ENCODE measurements at regions not wholly inside any gene's neighbourhood (a gene's known extent, or its start where the extent isn't known, plus 50 kb on each side); places are given as distances from the start of the nearest gene placed in this dataset.

- DNase-seq (ENCODE audit: low spot score): no peak
- Histone ChIP-seq H3K36me3 (ENCODE audit: insufficient read depth, low read length, poor library complexity, severe bottlenecking) (no peaks in the 10 kb centered on the region), H3K27ac (ENCODE audit: low read depth, low read length, poor library complexity, severe bottlenecking) (no peak overlapping the region), H3K9me3 (ENCODE audit: low read depth, low read length, poor library complexity, severe bottlenecking) (no peaks in the 10 kb centered on the region), H3K4me1 (ENCODE audit: insufficient read depth, low read length, poor library complexity, severe bottlenecking) (no peaks in the 10 kb centered on the region), H3K4me3 (ENCODE audit: low read depth, low read length, poor library complexity, severe bottlenecking) (no peak overlapping the region), H3K27me3 (replicated peaks; ENCODE audit: insufficient read depth, low read depth, low read length, poor library complexity) (peaks cover 5% of the 10 kb centered on the region)
- no peak for TF ChIP-seq EZH2 (IDR thresholded peaks at IDR 0.05; ENCODE audit: borderline replicate concordance, low read depth, low read length, poor library complexity, severe bottlenecking)
- no peak for TF ChIP-seq CTCF (conservative IDR thresholded peaks at IDR 0.05; ENCODE audit: low read depth, low read length)
- POLR2A ChIA-PET (ENCODE audit: low non-redundant PET): no interaction called here
- BruUV-seq (replicated peaks): no TSS peak
- CTCF ChIA-PET: no interaction called here
- intact Hi-C loops (cut with micrococcal nuclease; ENCODE audit: unreplicated experiment): no loop called here
Observed at GRCh38 chr10:120282421-120282820, 174.6 kb upstream of the PLPP4 start.

GRCh38 chr10:120282846-120283492 lies 174.1 kb upstream of the PLPP4 start:
- POLR2A ChIA-PET (ENCODE audit: low non-redundant PET): no interaction called here
- Histone ChIP-seq H3K4me1 (ENCODE audit: insufficient read depth, low read length, poor library complexity, severe bottlenecking) (no peaks in the 10 kb centered on the region), H3K27me3 (replicated peaks; ENCODE audit: insufficient read depth, low read depth, low read length, poor library complexity) (peaks cover 8% of the 10 kb centered on the region), H3K27ac (ENCODE audit: low read depth, low read length, poor library complexity, severe bottlenecking) (no peak overlapping the region), H3K4me3 (ENCODE audit: low read depth, low read length, poor library complexity, severe bottlenecking) (no peak overlapping the region), H3K36me3 (ENCODE audit: insufficient read depth, low read length, poor library complexity, severe bottlenecking) (no peaks in the 10 kb centered on the region), H3K9me3 (ENCODE audit: low read depth, low read length, poor library complexity, severe bottlenecking) (no peaks in the 10 kb centered on the region)
- TF ChIP-seq CTCF (conservative IDR thresholded peaks at IDR 0.05; ENCODE audit: low read depth, low read length) (no peak), EZH2 (IDR thresholded peaks at IDR 0.05; ENCODE audit: borderline replicate concordance, low read depth, low read length, poor library complexity, severe bottlenecking) (no peak)
- intact Hi-C loops (cut with micrococcal nuclease; ENCODE audit: unreplicated experiment): no loop called here
- BruUV-seq (replicated peaks): no TSS peak
- CTCF ChIA-PET: no interaction called here
- DNase-seq (ENCODE audit: low spot score): no peak

GRCh38 chr10:120285408-120285807 lies 171.6 kb upstream of the PLPP4 start:
- no TSS peak for BruUV-seq (replicated peaks)
- Histone ChIP-seq H3K36me3 (ENCODE audit: insufficient read depth, low read length, poor library complexity, severe bottlenecking) (no peaks in the 10 kb centered on the region), H3K4me1 (ENCODE audit: insufficient read depth, low read length, poor library complexity, severe bottlenecking) (no peaks in the 10 kb centered on the region), H3K27me3 (replicated peaks; ENCODE audit: insufficient read depth, low read depth, low read length, poor library complexity) (peaks cover 17% of the 10 kb centered on the region), H3K27ac (ENCODE audit: low read depth, low read length, poor library complexity, severe bottlenecking) (no peak overlapping the region), H3K9me3 (ENCODE audit: low read depth, low read length, poor library complexity, severe bottlenecking) (no peaks in the 10 kb centered on the region), H3K4me3 (ENCODE audit: low read depth, low read length, poor library complexity, severe bottlenecking) (no peak overlapping the region)
- POLR2A ChIA-PET (ENCODE audit: low non-redundant PET): no interaction called here
- DNase-seq (ENCODE audit: low spot score): no peak
- CTCF ChIA-PET: no interaction called here
- no peak for TF ChIP-seq EZH2 (IDR thresholded peaks at IDR 0.05; ENCODE audit: borderline replicate concordance, low read depth, low read length, poor library complexity, severe bottlenecking)
- TF ChIP-seq CTCF (conservative IDR thresholded peaks at IDR 0.05; ENCODE audit: low read depth, low read length): no peak
- intact Hi-C loops (cut with micrococcal nuclease; ENCODE audit: unreplicated experiment): no loop called here
